CMK (cell line): ENCODE measurements at regions not wholly inside any gene's neighbourhood (a gene's known extent, or its start where the extent isn't known, plus 50 kb on each side); places are given as distances from the start of the nearest gene placed in this dataset.

Experiments
- DNase-seq: peaks from one replicate; pipeline ENCODE4 v3.0.0-alpha.2; 2010; ENCODE audit warnings: low read depth

- no peak for DNase-seq
Observed at GRCh38 chr1:232891656-232892317, 58.6 kb upstream of the NTPCR start.

GRCh38 chr1:232893481-232894313, 56.7 kb upstream of the NTPCR start:
- DNase-seq = no peak

GRCh38 chr1:232894436-232894835, 56.0 kb upstream of the NTPCR start:
- DNase-seq = no peak

GRCh38 chr1:232897949-232898465, 52.4 kb upstream of the NTPCR start:
- DNase-seq = no peak

- DNase-seq = no peak
Observed at GRCh38 chr1:232899268-232899667, 51.1 kb upstream of the NTPCR start.

GRCh38 chr1:232899839-232900238, 50.6 kb upstream of the NTPCR start:
- DNase-seq = no peak
